CD4-positive, alpha-beta T cell treated with Interleukin-4 for 4 hours (primary cell): ENCODE measurements at regions not wholly inside any gene's neighbourhood (a gene's known extent, or its start where the extent isn't known, plus 50 kb on each side); places are given as distances from the start of the nearest gene placed in this dataset.
"Not testable (repeated sequence)": the region's sequence is repeated elsewhere in the genome, so short reads cannot be mapped to it uniquely, and the experiment has no call there.

ENCODE experiments used
- DNase-seq: peaks from one replicate; pipeline ENCODE4 v3.0.0-alpha.2; 2020

GRCh38 chr3:31053299-31053698, 158.8 kb upstream of the GADL1 start:
- no peak for DNase-seq

- DNase-seq, result no peak
Measured at GRCh38 chr3:31054032-31054431, 159.6 kb upstream of the GADL1 start.

GRCh38 chr3:31055757-31056156, 161.3 kb upstream of the GADL1 start:
- DNase-seq, result no peak

DNA sequence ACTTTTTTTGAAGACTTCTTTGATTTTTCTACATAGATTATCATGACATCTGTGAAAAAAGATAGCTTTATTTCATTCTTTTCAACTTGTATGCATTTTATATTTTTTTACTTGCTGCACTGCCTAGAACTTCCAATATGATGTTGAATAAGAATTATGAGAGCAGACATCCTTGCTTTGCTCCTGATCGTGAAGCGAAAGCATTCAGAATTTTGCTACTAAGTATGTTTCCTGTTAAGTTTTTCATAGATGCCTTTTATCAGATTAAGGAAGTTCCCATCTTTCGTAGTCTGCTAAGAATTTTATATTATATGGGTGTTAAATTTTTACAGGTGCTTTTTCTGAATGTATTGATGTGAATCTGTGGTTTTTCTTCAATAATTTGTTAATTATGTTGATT, 163.4 kb upstream of the GADL1 start:
- no peak for DNase-seq

DNA sequence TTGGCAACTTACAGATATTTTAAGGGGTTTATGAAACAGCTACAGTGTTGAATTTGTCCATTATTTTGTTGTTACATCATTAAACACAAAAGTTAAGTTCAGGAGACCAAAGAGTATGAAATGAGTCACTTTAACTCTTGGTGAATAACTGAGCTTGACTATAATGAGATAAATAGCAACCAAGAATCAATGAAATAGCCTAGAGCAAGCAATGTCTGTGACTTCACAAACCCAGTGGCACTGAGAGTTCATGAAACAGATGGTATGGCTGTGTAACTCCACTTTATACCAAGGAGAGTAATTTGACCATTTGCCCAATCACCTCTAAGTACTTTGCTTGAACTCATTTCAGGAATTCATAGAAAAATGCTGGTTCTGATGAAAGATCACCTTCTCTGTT, 169.6 kb upstream of the GADL1 start:
- DNase-seq, result no peak

DNA sequence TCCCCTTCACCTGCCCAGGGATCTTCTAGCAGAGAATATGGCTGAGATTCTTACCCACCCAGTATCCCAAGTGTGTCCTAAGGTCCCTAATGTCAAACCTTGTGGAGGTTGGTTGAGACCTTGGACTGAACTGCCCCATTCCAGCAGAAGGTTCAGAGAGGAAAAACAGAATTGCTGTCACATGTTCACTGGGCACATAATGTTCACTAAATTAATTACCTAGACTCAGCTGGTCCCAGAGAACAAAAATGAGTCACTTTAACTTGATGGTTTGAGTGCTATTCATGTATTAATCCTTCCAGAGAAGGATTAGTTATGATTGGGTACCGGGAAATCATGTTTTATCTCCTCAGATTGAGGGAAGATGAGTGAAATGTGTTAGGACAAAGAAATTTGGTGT, 171.3 kb upstream of the GADL1 start:
- no peak for DNase-seq

GRCh38 chr3:31067004-31067403, 172.5 kb upstream of the GADL1 start:
- no peak for DNase-seq

GRCh38 chr3:31075471-31075870, 181.0 kb upstream of the GADL1 start:
- no peak for DNase-seq

DNA sequence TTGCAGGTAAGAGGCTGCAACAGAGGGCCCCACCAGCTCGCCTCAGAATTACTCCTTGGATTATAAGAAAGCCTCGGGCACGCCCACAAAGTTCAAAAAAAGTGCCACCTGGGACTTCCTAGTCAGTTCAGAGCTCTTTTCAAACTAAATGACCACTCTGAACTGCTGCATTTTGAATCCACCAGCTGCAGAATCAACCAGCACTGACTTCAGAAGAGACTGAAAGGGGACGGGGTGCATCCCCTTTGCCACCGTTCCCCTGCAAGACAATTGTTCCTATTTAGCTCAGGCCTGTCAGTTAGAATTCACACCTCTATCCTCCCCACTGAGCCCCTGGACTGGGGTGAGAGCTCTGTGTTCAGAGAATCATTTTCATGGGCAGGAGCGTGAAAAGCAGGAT, 181.4 kb upstream of the GADL1 start:
- DNase-seq, result no peak

- peak; percentile 24 for DNase-seq
Measured at GRCh38 chr3:31077021-31077601, 182.7 kb upstream of the GADL1 start.

DNA sequence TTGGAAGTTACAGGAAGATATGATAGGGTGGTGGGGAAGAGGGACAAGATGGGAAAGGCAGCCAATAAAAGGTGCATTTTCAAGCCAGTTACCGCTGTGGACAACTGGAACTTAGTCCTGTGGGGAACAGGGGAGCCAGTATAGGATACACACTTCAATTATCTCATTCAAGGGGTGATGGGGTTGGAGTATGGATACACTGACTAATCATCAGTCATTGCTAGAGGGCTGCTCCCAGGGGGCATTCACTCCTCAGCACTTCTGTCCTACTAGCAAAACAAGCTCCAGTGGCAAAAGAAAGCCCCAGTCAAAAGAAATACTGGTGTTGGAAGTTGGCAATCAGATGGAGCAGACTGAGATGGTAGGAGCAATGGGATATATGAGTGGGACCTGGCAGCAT, 183.4 kb upstream of the GADL1 start:
- no peak for DNase-seq

- DNase-seq, result no peak
Measured at GRCh38 chr3:31079689-31080088, 185.2 kb upstream of the GADL1 start.

DNA sequence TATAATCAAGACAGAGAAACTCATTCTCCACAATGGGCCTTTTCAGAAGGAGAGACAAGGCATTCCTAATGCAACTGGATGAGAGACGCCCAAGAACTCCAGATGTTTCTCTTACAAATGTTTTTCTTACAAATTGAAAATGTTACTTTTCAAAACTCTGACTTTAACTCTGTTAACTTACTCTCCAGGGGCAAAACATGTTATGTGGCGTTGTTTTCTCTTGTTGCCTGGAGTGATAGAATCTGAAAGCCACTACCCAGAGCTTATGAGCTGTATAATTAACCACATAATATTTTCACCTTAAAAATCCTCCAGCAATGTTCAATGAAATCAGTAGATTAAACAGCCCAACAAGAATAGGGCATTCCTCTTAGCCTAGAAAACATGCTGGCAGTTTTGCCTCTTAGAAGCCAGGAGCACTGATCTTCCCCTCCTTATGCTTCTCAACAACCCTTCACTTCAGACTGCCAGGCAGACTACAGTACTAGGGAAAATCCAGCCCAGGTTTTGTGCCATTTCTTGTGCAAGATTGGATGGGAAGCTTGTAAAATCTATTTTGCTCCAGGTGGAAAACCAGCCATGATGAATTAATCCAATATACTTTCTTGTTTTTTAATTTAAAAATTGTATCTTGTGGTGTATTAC, 186.7 kb upstream of the GADL1 start:
- DNase-seq, result no peak

GRCh38 chr3:31086148-31086547, 191.7 kb upstream of the GADL1 start:
- DNase-seq, result no peak

GRCh38 chr3:31086698-31087097, 192.2 kb upstream of the GADL1 start:
- DNase-seq, result no peak

DNA sequence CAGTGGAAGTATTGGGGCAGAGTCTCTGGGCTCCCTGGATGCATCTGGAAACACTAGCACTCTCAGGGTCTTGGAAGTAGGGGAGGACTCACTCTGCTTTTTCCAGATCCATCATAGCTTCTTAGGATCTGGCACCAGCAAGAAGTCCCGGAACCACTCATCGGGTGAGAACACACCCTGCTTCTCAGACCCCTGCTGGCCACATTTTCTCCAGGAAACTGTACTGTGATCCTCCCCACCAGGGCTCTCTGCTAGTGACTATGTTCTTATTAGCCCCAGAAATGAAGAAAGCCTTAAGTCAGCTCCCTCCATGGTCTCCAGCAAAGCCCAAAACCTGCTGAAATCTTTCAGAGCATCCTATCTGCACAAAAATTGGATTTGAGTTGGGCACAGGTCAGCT, 197.3 kb upstream of the GADL1 start:
- no peak for DNase-seq

GRCh38 chr3:31092748-31093589, 198.5 kb upstream of the GADL1 start:
- DNase-seq, result no peak

- DNase-seq, result no peak
Measured at GRCh38 chr3:31093606-31094005, 199.1 kb upstream of the GADL1 start.

GRCh38 chr3:31094048-31094447, 199.6 kb upstream of the GADL1 start:
- DNase-seq, result no peak

DNA sequence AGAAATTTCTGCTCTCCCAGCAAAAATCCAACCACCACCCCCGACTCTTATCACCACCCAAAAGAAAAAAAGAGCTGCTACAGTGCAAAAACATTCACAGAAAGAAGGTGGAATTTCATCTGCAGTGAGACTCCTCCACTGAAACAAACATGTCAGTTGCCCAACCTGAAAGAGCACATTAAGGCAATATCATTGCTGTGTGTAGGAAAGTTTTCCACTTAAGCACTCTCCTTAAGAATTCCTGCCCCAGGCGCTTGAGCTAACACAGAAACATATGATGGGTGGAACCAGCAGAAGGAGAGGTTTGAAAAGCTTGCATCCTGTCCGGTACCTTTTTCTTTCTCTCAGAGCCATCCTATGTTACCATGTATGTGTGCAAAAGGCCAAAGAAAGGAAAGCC, 200.8 kb upstream of the GADL1 start:
- DNase-seq, result no peak

DNA sequence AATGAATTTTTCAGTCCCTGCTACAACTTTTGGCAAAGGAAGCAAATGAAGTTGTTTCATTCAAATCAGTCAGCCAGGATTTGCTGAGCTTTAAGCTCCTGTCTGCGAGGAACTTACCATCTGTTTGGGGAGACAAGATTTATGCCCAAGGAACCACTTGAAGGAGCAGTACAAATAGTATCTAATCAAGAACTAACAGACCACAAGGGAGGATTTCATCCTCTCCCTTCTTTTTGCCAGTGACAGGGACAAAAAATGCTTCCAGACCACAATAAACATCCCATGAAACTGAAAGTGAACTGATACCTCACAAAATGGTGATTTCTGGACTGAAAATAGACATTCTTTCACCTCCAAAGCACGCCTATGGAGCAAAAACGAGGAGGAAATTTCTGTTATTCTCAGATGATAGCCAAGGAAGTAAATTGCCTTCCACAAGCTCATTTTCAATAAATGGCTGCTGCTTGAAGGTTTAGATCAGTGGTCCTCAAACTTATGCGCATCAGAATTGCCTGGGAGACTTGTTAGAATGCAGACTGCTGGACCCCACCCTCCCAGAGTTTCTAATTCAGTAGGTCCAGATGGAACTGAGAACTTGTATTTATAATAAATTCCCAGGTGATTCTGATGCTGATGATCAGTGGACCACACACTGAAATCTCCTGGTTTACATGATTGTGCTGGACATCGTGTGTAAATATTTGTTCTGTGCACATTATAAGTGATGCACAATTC, 202.4 kb upstream of the GADL1 start:
- DNase-seq, result no peak

GRCh38 chr3:31100519-31100918, 206.1 kb upstream of the GADL1 start:
- no peak for DNase-seq

DNA sequence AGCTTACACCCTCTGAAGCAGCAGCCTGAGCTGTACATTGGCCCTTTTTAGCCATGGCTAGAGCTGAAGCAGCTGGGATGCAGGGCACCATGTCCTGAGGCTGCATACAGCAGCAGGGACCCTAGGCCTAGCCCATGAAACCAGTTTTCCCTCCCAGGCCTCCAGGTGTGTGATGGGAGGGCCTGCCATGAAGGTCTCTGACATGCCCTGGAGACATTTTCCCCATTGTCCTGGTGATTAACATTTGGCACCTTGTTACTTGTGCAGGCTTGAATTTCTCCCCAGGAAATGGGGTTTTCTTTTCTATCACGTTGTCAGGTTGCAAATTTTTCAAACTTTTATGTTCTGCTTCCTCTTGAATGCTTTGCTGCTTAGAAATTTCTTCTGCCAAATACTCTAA, 206.8 kb upstream of the GADL1 start:
- not testable (repeated sequence) for DNase-seq
